ENCODE measurements at regions not wholly inside any gene's neighbourhood (a gene's known extent, or its start where the extent isn't known, plus 50 kb on each side); places are given as distances from the start of the nearest gene placed in this dataset.

DNA sequence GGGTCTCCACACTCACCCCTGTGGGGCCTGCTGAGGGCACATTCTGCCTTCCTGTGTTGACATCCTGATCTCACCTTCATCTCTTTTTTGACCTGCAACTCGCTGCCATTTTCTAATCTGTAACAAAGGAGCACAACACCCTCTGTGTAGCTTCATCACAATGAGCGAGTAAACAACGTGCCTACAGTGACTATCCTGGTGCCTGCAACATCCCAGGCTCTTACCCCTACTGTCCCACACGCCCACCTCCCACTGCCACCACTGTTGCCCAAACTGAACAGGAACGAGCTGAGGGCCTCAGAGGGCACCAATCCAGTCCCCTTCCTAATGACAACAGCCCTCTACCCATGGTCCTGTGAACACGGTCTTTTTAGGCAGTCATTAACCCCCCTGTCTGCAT, 102.2 kb upstream of the GJB6 start:
- H3K4me3 ChIP-seq (ENCODE audit: low read depth, low read length), result no peak overlapping the region
- TF ChIP-seq, protein P1, sequence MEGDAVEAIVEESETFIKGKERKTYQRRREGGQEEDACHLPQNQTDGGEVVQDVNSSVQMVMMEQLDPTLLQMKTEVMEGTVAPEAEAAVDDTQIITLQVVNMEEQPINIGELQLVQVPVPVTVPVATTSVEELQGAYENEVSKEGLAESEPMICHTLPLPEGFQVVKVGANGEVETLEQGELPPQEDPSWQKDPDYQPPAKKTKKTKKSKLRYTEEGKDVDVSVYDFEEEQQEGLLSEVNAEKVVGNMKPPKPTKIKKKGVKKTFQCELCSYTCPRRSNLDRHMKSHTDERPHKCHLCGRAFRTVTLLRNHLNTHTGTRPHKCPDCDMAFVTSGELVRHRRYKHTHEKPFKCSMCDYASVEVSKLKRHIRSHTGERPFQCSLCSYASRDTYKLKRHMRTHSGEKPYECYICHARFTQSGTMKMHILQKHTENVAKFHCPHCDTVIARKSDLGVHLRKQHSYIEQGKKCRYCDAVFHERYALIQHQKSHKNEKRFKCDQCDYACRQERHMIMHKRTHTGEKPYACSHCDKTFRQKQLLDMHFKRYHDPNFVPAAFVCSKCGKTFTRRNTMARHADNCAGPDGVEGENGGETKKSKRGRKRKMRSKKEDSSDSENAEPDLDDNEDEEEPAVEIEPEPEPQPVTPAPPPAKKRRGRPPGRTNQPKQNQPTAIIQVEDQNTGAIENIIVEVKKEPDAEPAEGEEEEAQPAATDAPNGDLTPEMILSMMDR (IDR thresholded peaks at IDR 0.05; ENCODE audit: insufficient read depth, low read depth, low read length, missing control alignments), result no peak
- DNase-seq (ENCODE audit: low read depth), result no peak

DNA sequence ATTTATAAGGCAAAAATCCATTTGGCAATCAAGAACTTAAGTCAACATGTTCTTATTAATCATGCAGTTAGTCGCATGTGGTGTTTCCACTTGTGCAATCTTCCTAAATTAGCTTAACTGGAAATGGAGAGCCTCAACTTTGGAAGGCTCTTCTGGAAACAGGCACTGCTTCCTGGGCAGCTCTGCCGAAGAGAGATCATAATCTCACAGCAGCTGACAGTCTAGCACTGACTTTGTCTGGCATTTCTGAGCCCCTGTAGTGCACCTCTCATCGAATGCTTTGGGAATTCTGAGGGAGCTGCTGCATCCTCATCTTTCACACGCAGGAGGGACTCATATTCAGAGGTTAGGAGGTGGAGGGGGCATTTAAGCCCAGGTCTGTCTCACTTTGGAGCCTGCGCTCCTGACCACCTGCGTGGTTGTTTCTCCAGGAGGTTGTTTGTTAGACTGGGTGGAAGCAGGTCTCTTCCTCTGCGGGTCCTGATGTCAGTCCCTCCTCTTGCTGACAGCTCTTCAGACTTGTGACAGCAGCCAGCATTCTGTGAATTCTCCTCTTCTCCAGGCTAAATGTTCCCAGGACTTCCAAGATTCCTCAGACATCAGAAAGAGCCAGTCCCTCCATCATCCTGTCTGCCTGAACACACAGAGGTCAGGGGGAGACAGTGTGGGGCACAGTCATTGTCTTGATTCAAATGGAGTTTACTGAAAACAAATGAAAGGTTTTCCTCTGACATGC, 100.4 kb upstream of the GJB6 start:
- TF ChIP-seq, protein P1 (IDR thresholded peaks at IDR 0.05; ENCODE audit: insufficient read depth, low read depth, low read length, missing control alignments), result no peak
- DNase-seq (ENCODE audit: low read depth), result no peak
- no peak overlapping the region for H3K4me3 ChIP-seq (ENCODE audit: low read depth, low read length)

DNA sequence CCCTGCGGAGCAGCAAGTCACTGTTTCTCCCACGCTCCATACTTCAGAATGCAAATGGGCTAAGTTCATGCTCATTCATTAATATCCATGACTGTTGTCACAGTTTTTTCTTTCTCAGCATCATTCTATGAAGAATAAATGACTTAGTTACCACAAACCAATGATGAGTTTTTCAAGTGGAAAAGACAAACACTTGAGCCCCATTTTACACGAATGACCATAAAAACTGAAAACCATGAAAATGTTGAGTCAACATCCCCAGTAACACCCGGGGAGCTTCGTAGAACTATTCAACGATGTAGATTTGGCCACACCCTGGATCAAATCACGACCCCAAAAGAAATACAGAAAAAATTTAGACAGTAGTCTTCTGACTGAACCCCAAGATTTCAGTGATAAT, 99.8 kb upstream of the GJB6 start:
- TF ChIP-seq, protein P1 (IDR thresholded peaks at IDR 0.05; ENCODE audit: insufficient read depth, low read depth, low read length, missing control alignments), result no peak
- no peak for DNase-seq (ENCODE audit: low read depth)
- H3K4me3 ChIP-seq (ENCODE audit: low read depth, low read length), result no peak overlapping the region

DNA sequence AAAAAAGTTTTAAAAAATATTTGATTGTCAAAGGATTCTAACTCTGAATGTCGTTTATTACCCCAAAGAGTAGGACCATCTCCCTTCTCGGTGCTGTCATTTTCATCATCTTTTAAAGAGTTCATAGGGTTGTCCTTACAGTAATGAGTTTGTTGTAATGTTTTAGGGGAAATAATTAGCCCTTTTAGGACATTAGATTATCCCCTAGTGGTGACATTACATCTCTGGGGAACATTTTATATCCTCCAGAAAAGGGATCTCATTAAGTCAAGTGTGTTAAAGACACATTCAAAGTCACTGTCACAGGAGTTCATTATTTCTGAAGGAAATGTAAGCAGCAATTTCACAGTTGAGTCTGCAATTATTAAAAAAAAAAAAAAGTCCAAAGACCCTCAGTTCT, 99.3 kb upstream of the GJB6 start:
- DNase-seq (ENCODE audit: low read depth), result no peak
- TF ChIP-seq, protein P1 (IDR thresholded peaks at IDR 0.05; ENCODE audit: insufficient read depth, low read depth, low read length, missing control alignments), result no peak
- H3K4me3 ChIP-seq (ENCODE audit: low read depth, low read length), result no peak overlapping the region

DNA sequence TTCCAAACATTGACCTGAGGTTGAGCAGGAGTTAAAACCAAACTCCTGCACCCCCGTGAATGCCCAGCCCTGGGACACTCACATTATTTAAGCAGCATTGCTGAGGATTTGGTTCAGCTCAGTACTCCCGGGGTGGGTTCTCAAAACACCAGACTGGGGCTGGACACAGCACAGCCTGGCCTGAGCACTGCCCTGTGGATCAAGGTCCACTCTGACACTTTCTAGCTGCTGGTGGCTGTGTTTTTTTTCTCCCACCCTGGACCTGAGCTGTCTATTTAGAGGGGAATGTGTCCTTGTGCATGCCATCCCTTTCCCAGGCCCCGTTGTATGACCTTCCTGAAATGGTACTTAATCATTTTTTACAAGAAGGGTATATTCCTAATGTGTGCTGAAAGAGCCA, 94.7 kb upstream of the GJB6 start:
- TF ChIP-seq, protein P1 (IDR thresholded peaks at IDR 0.05; ENCODE audit: insufficient read depth, low read depth, low read length, missing control alignments), result no peak
- no peak overlapping the region for H3K4me3 ChIP-seq (ENCODE audit: low read depth, low read length)
- no peak for DNase-seq (ENCODE audit: low read depth)

DNA sequence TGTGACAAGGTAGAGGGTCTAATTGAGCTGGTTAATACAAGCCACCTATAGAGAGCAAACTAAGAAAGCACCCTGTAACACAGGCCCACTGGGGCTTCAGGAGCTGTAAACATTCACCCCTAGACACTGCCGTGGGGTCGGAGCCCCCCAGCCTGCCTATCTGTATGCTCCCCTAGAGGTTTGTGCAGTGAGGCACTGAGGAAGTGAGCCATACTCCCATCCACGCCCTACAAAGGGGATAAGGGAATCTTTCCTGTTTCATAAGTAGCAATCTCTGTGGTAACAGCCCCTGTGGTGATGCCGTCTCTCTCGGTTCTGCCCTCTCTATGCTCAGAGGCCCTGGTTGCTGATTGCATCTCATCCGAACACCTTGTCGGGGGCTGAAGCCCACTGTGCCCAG, 94.2 kb upstream of the GJB6 start:
- TF ChIP-seq, protein P1 (IDR thresholded peaks at IDR 0.05; ENCODE audit: insufficient read depth, low read depth, low read length, missing control alignments), result no peak
- no peak for DNase-seq (ENCODE audit: low read depth)
- no peak overlapping the region for H3K4me3 ChIP-seq (ENCODE audit: low read depth, low read length)

DNA sequence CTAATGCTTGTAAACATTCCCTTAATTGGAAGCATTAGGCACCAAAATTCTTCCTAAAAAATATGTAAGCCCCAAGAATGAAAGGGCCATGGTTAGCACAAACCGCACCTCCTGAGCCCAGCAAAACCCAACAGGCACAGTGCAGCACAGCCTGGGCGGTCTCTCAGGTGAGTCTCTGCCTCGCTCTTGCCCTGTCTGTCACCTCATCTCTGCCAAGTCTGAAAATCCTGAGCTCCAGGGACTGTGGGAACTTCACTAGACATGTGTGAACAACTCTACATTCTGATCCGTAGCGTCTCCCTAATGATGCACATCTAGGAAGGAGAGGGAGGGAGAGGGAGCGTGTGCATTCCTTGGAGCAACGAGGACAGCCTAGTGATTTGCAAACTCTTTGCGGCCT, 88.8 kb upstream of the GJB6 start:
- TF ChIP-seq, protein P1 (IDR thresholded peaks at IDR 0.05; ENCODE audit: insufficient read depth, low read depth, low read length, missing control alignments), result no peak
- no peak overlapping the region for H3K4me3 ChIP-seq (ENCODE audit: low read depth, low read length)
- no peak for DNase-seq (ENCODE audit: low read depth)

Measured in GM12865 (cell line).